B cell (primary cell): ENCODE measurements at regions not wholly inside any gene's neighbourhood (a gene's known extent, or its start where the extent isn't known, plus 50 kb on each side); places are given as distances from the start of the nearest gene placed in this dataset.

Experiments
- EZH2 ChIP-seq: IDR thresholded peaks from 2 replicates; pipeline ENCODE4 v1.6.1; 2012; ENCODE audit warnings: borderline replicate concordance, low read depth, mild to moderate bottlenecking, moderate library complexity, low read length; ENCODE audit not compliant: insufficient read depth, poor library complexity, severe bottlenecking
- TF ChIP-seq, protein P1 (sequence below): fragments of 200-600 bp; IDR thresholded peaks from one replicate; pipeline ENCODE4 v1.8.0; 2022; ENCODE audit warnings: antibody characterized with exemption, mild to moderate bottlenecking

DNA sequence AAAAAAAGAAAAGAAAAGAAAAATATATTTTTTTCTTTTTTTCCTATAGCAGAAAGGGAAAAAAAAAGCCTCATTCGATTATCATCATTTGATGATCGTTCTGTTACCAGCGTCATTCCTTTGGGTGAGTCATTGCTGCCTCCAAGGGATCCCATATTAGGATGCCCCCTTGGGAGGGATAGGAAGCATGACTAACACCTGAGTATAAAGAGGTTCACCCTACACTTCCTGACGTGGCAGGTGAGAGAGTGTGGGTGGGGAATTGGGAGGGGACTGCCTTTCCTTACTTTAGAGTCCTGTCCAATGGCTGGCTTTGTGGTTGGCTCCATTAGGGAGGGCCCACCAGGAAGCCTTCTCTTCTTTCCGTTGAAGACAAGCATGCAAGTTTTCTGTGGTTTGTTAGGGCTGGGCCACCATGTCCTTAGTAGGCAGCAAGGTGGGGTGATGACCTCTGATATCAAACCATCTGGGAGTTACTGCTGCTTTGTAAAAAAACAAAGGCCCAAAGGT, 56.1 kb upstream of the FUT8 start:
- TF ChIP-seq, protein P1, sequence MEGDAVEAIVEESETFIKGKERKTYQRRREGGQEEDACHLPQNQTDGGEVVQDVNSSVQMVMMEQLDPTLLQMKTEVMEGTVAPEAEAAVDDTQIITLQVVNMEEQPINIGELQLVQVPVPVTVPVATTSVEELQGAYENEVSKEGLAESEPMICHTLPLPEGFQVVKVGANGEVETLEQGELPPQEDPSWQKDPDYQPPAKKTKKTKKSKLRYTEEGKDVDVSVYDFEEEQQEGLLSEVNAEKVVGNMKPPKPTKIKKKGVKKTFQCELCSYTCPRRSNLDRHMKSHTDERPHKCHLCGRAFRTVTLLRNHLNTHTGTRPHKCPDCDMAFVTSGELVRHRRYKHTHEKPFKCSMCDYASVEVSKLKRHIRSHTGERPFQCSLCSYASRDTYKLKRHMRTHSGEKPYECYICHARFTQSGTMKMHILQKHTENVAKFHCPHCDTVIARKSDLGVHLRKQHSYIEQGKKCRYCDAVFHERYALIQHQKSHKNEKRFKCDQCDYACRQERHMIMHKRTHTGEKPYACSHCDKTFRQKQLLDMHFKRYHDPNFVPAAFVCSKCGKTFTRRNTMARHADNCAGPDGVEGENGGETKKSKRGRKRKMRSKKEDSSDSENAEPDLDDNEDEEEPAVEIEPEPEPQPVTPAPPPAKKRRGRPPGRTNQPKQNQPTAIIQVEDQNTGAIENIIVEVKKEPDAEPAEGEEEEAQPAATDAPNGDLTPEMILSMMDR, result no peak
- no peak for TF ChIP-seq EZH2
